ENCODE measurements at regions not wholly inside any gene's neighbourhood (a gene's known extent, or its start where the extent isn't known, plus 50 kb on each side); places are given as distances from the start of the nearest gene placed in this dataset.

GRCh38 chr18:35782926-35783325, 189.6 kb upstream of the RMP24 start:
- Histone ChIP-seq H3K9me3 (ENCODE audit: control insufficient read depth, insufficient read depth, low read depth, low read length) (no peaks in the 10 kb centered on the region), H3K36me3 (ENCODE audit: control insufficient read depth in 2 of 2, insufficient read depth in 1 of 2, low read length in 2 of 2) (no peaks in the 10 kb centered on the region), H3K4me3 (ENCODE audit: low read depth, low read length) (no peak overlapping the region), H3K27ac (ENCODE audit: extremely low read depth, low read depth, low read length) (no peak overlapping the region), H3K4me1 (ENCODE audit: control insufficient read depth, insufficient read depth, low read length) (no peaks in the 10 kb centered on the region)
- ChIA-PET POLR2A (no interaction called here), CTCF (no interaction called here)
- TF ChIP-seq ZNF785 (tag by site-specific recombination; IDR thresholded peaks at IDR 0.05) (no peak), HOXA7 (CRISPR knock-in tag; IDR thresholded peaks at IDR 0.05; ENCODE audit: borderline replicate concordance) (no peak)

- no peak for TF ChIP-seq ZNF560 (tag by site-specific recombination; IDR thresholded peaks at IDR 0.05; ENCODE audit: borderline replicate concordance)
- no peak for TF ChIP-seq SETDB1 (IDR thresholded peaks at IDR 0.05; ENCODE audit: insufficient read length, low read length)
- no peak for TF ChIP-seq KLF8 (tag by site-specific recombination; IDR thresholded peaks at IDR 0.05)
- no peak for TF ChIP-seq PBX3 (CRISPR knock-in tag; IDR thresholded peaks at IDR 0.05)
- TF ChIP-seq GLIS2 (tag by site-specific recombination; IDR thresholded peaks at IDR 0.05), result no peak
- no peak for TF ChIP-seq PRDM4 (tag by site-specific recombination; IDR thresholded peaks at IDR 0.05)
- no peak for TF ChIP-seq MZF1 (tag by site-specific recombination; IDR thresholded peaks at IDR 0.05; ENCODE audit: borderline replicate concordance)
- TF ChIP-seq ZBTB20 (tag by site-specific recombination; IDR thresholded peaks at IDR 0.05), result no peak
- TF ChIP-seq BCL11A (tag by site-specific recombination; IDR thresholded peaks at IDR 0.05; ENCODE audit: low read depth), result no peak
- TF ChIP-seq ZNF10 (tag by site-specific recombination; IDR thresholded peaks at IDR 0.05), result no peak
- TF ChIP-seq ZNF843 (tag by site-specific recombination; IDR thresholded peaks at IDR 0.05), result no peak
- TF ChIP-seq ZBTB11 (tag by site-specific recombination; conservative IDR thresholded peaks at IDR 0.05; ENCODE audit: low read depth), result no peak
- no peak for TF ChIP-seq ZBTB21 (tag by site-specific recombination; IDR thresholded peaks at IDR 0.05)
- no peak for TF ChIP-seq ZNF501 (tag by site-specific recombination; IDR thresholded peaks at IDR 0.05)
- TF ChIP-seq ZNF302 (tag by site-specific recombination; IDR thresholded peaks at IDR 0.05; ENCODE audit: low read depth), result no peak
- ChIA-PET POLR2A (no interaction called here), CTCF (interaction anchor here (0.7 kb wide), 1 partner anchor 102 kb away, joined by 3 read pairs; no protein-coding TSS in a partner anchor)
- no peaks in the 10 kb centered on the region for H3K4me1 ChIP-seq (ENCODE audit: control insufficient read depth, insufficient read depth, low read length)
- no peak overlapping the region for H3K4me3 ChIP-seq (ENCODE audit: low read depth, low read length)
- H3K27ac ChIP-seq (ENCODE audit: extremely low read depth, low read depth, low read length), result no peak overlapping the region
- H3K36me3 ChIP-seq (ENCODE audit: control insufficient read depth in 2 of 2, insufficient read depth in 1 of 2, low read length in 2 of 2), result no peaks in the 10 kb centered on the region
- no peaks in the 10 kb centered on the region for H3K9me3 ChIP-seq (ENCODE audit: control insufficient read depth, insufficient read depth, low read depth, low read length)
These were observed 186.0 kb upstream of the RMP24 start for GRCh38 chr18:35786365-35787042.
